RKO (cell line): ENCODE measurements at regions not wholly inside any gene's neighbourhood (a gene's known extent, or its start where the extent isn't known, plus 50 kb on each side); places are given as distances from the start of the nearest gene placed in this dataset.
A peak's percentile ranks its signal among the peaks of the same experiment; 100 is the strongest.
"Not testable (repeated sequence)": the region's sequence is repeated elsewhere in the genome, so short reads cannot be mapped to it uniquely, and the experiment has no call there.

Experiments used
- DNase-seq: peaks from one replicate; pipeline ENCODE4 v3.0.0-alpha.2; 2016; ENCODE audit warnings: low spot score

GRCh38 chr1:143839182-143839581 lies 132.6 kb downstream of the FAM72C start:
- not testable (repeated sequence) for DNase-seq

- DNase-seq, result not testable (repeated sequence)
Measured at GRCh38 chr1:143838598-143838929, 133.2 kb downstream of the FAM72C start.

GRCh38 chr1:143837924-143838597 lies 133.7 kb downstream of the FAM72C start:
- not testable (repeated sequence) for DNase-seq

GRCh38 chr1:143833376-143833775 lies 138.4 kb downstream of the FAM72C start:
- DNase-seq, result not testable (repeated sequence)

GRCh38 chr1:143832379-143832716 lies 139.4 kb downstream of the FAM72C start:
- not testable (repeated sequence) for DNase-seq

GRCh38 chr1:143831479-143832378 lies 140.1 kb downstream of the FAM72C start:
- DNase-seq, result not testable (repeated sequence)

GRCh38 chr1:143826162-143826561 lies 145.6 kb downstream of the FAM72C start:
- DNase-seq, result not testable (repeated sequence)

GRCh38 chr1:143824266-143824665 lies 147.5 kb downstream of the FAM72C start:
- not testable (repeated sequence) for DNase-seq

GRCh38 chr1:143820058-143820457 lies 151.7 kb downstream of the FAM72C start:
- DNase-seq, result not testable (repeated sequence)

- not testable (repeated sequence) for DNase-seq
Measured at GRCh38 chr1:143816369-143816768, 155.4 kb downstream of the FAM72C start.

GRCh38 chr1:143805374-143805773 lies 166.4 kb downstream of the FAM72C start:
- DNase-seq, result not testable (repeated sequence)

- not testable (repeated sequence) for DNase-seq
Measured at GRCh38 chr1:143804707-143805356, 167.0 kb downstream of the FAM72C start.

GRCh38 chr1:143803927-143804411 lies 167.8 kb downstream of the FAM72C start:
- peak; percentile 16 for DNase-seq

GRCh38 chr1:143803095-143803494 lies 168.7 kb downstream of the FAM72C start:
- DNase-seq, result not testable (repeated sequence)

GRCh38 chr1:143799568-143800187 lies 172.1 kb downstream of the FAM72C start:
- DNase-seq, result not testable (repeated sequence)

- not testable (repeated sequence) for DNase-seq
Measured at GRCh38 chr1:143796369-143796768, 175.4 kb downstream of the FAM72C start.

- DNase-seq, result not testable (repeated sequence)
Measured at GRCh38 chr1:143792047-143792937, 179.5 kb downstream of the FAM72C start.

GRCh38 chr1:143786381-143786780 lies 185.4 kb downstream of the FAM72C start:
- not testable (repeated sequence) for DNase-seq

GRCh38 chr1:143785883-143786282 lies 185.9 kb downstream of the FAM72C start:
- not testable (repeated sequence) for DNase-seq

GRCh38 chr1:143784239-143784882 lies 187.4 kb downstream of the FAM72C start:
- DNase-seq, result not testable (repeated sequence)
